Fibroblast of villous mesenchyme (primary cell): ENCODE measurements at regions not wholly inside any gene's neighbourhood (a gene's known extent, or its start where the extent isn't known, plus 50 kb on each side); places are given as distances from the start of the nearest gene placed in this dataset.
"Not testable (repeated sequence)": the region's sequence is repeated elsewhere in the genome, so short reads cannot be mapped to it uniquely, and the experiment has no call there.

ENCODE experiments used
- DNase-seq: peaks from one replicate; pipeline ENCODE4 v3.0.0-alpha.2; 2010; ENCODE audit warnings: low read depth
- H3K4me3 ChIP-seq: 2 replicates; pipeline ENCODE4 v1.5.1; 2011; ENCODE audit warnings: low read depth, mild to moderate bottlenecking, low read length
- TF ChIP-seq, protein P1 (sequence below): IDR thresholded peaks from 2 replicates; pipeline ENCODE4 v1.5.1; 2012; ENCODE audit warnings: low read depth, mild to moderate bottlenecking, low read length; ENCODE audit not compliant: insufficient read depth

DNA sequence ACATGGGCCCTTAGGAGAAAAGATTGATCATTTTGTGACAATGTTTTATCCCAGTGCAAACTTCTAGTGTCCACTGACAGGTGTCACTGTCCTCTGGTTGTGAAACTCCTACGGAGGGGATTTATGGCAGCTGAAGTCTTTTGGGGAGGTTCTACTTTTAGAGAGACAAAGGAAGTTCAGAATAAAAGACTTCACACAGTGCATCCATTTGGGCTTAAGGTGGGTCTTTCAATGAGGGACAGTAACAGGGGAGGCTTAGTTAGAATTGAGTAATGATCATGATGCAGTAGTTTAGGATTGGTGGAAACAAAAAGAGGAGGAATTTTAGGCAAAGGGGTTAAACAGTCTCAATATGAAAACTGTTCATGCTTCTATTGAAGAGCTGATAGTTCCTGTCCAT, 501.1 kb upstream of the NRP1 start:
- no peak for DNase-seq
- TF ChIP-seq, protein P1, sequence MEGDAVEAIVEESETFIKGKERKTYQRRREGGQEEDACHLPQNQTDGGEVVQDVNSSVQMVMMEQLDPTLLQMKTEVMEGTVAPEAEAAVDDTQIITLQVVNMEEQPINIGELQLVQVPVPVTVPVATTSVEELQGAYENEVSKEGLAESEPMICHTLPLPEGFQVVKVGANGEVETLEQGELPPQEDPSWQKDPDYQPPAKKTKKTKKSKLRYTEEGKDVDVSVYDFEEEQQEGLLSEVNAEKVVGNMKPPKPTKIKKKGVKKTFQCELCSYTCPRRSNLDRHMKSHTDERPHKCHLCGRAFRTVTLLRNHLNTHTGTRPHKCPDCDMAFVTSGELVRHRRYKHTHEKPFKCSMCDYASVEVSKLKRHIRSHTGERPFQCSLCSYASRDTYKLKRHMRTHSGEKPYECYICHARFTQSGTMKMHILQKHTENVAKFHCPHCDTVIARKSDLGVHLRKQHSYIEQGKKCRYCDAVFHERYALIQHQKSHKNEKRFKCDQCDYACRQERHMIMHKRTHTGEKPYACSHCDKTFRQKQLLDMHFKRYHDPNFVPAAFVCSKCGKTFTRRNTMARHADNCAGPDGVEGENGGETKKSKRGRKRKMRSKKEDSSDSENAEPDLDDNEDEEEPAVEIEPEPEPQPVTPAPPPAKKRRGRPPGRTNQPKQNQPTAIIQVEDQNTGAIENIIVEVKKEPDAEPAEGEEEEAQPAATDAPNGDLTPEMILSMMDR: no peak

DNA sequence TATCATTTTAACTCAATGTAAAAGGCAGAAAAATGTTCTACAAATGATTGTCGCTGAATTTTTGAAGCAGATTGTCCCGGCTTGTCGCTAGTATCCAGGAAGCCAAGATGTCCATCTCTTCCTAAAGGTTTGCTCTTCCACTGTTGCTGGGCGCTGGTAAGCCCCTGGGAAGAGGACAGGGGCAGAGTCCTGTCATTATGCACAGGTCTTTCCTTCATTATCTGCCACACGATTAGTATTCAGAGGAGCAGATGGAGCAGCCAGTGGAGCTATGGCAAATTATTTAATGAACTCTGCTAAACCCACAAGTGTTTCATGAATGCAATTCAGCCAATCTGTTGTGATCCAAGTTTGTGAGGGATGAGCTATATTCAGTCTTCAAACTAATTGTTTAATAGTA, 499.1 kb upstream of the NRP1 start:
- TF ChIP-seq, protein P1: no peak
- no peak for DNase-seq
- H3K4me3 ChIP-seq: no peak overlapping the region

More for the DNA sequence above, 501.1 kb upstream of the NRP1 start:
- H3K4me3 ChIP-seq: no peak overlapping the region

DNA sequence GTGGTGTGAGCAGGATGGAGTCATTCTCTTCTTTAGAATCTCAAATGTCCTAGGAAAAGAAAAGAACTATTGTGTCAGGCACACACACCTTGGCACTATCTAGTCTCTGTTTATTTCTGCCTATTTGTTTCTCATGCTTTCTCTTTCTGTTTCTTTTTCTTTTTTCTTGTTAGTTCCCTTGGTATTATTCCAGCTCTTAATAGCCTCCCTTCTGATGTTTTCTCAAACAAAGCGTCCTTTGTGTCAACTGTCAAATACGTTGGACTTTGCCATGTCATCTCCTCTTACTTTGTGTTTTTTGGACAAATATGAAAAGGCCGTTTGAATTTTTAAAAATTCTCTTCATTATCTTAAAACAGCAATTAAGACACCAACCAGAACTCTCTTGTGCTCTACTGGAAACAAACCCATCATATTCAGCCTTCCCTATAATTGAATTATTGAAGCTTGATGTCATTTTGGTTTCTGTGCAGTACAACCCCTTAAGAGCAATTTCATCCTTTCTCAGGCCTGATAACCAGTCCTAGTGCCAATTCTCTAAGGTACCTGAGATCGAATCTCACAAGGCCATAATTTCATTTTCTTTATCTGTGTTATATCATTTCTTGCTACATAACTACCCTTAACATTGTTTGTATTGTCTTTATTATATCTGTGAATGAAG, 497.8 kb upstream of the NRP1 start:
- TF ChIP-seq, protein P1: no peak
- DNase-seq: no peak
- no peak overlapping the region for H3K4me3 ChIP-seq

GRCh38 chr10:33831591-33831990, 497.1 kb upstream of the NRP1 start:
- TF ChIP-seq, protein P1: no peak
- no peak for DNase-seq
- H3K4me3 ChIP-seq: no peak overlapping the region

DNA sequence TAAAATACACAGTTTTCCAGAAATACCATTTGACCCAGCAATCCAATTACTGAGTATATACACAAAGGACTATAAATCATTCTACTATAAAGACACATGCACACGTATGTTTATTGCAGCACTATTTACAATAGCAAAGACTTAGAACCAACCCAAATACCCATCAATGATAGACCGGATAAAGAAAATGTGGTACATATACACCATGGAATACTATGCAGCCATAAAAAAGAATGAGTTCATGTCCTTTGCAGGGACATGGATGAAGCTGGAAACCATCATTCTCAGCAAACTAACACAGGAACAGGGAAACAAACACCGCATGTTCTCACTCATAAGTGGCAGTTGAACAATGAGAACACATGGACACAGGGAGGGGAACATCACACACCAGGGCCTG, 495.4 kb upstream of the NRP1 start:
- not testable (repeated sequence) for H3K4me3 ChIP-seq, DNase-seq

DNA sequence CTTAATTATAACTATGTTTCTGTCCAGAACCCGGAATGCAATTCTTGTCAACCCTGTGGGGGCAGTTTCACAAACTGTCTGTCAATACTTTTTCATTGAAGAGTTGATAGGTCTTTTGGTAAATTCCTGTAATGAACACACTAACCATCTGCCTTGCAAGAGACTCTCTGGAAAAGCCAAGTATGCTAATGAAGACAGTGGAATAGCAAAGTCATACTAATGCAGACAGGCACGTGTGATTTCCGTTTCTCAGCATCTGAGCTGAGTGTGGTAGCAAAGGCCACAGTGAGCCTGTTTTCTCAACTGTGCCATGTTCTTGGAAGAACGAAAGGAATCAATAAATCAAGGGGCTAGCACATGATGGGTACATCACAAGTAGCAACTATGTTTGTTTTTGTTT, 494.1 kb upstream of the NRP1 start:
- no peak for DNase-seq
- no peak overlapping the region for H3K4me3 ChIP-seq
- TF ChIP-seq, protein P1: no peak

- DNase-seq: no peak
- no peak overlapping the region for H3K4me3 ChIP-seq
- TF ChIP-seq, protein P1: no peak
Measured at GRCh38 chr10:33826186-33826585, 491.7 kb upstream of the NRP1 start.
